ENCODE measurements at regions not wholly inside any gene's neighbourhood (a gene's known extent, or its start where the extent isn't known, plus 50 kb on each side); places are given as distances from the start of the nearest gene placed in this dataset.
A peak's percentile ranks its signal among the peaks of the same experiment; 100 is the strongest.

- TF ChIP-seq, protein P1, sequence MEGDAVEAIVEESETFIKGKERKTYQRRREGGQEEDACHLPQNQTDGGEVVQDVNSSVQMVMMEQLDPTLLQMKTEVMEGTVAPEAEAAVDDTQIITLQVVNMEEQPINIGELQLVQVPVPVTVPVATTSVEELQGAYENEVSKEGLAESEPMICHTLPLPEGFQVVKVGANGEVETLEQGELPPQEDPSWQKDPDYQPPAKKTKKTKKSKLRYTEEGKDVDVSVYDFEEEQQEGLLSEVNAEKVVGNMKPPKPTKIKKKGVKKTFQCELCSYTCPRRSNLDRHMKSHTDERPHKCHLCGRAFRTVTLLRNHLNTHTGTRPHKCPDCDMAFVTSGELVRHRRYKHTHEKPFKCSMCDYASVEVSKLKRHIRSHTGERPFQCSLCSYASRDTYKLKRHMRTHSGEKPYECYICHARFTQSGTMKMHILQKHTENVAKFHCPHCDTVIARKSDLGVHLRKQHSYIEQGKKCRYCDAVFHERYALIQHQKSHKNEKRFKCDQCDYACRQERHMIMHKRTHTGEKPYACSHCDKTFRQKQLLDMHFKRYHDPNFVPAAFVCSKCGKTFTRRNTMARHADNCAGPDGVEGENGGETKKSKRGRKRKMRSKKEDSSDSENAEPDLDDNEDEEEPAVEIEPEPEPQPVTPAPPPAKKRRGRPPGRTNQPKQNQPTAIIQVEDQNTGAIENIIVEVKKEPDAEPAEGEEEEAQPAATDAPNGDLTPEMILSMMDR (conservative IDR thresholded peaks at IDR 0.05; ENCODE audit: low read depth in 2 of 2): no peak
- no peak for TF ChIP-seq ZNF331 (CRISPR knock-in tag; IDR thresholded peaks at IDR 0.05; ENCODE audit: low read depth)
- TF ChIP-seq EZH2phosphoT487 (IDR thresholded peaks at IDR 0.05; ENCODE audit: unreplicated experiment): no peak
- no peak for TF ChIP-seq REST (IDR thresholded peaks at IDR 0.05; ENCODE audit: unreplicated experiment)
Observed at GRCh38 chr20:16671753-16672152, 58.1 kb upstream of the SNRPB2 start (continued).

GRCh38 chr20:16666272-16666671, 63.6 kb upstream of the SNRPB2 start:
- TF ChIP-seq, protein P1 (conservative IDR thresholded peaks at IDR 0.05; ENCODE audit: low read depth in 2 of 2): peak; percentile 38 to 42
- TF ChIP-seq STAT1 (IDR thresholded peaks at IDR 0.05; ENCODE audit: unreplicated experiment): no peak
- no peak overlapping the region for H3K27ac Mint-ChIP-seq
- Histone ChIP-seq H3K27me3 (ENCODE audit: insufficient read depth) (no peaks in the 10 kb centered on the region), H3K9me2 (ENCODE audit: insufficient read depth) (peaks cover 3% of the 10 kb centered on the region), H3K4me2 (no peak overlapping the region), H2AFZ (no peak overlapping the region), H4K20me1 (replicated peaks; ENCODE audit: insufficient read depth) (no peaks in the 10 kb centered on the region), H3K27ac (ENCODE audit: low read depth) (no peak overlapping the region), H3K36me3 (ENCODE audit: insufficient read depth) (no peaks in the 10 kb centered on the region), H3K79me2 (replicated peaks; ENCODE audit: insufficient read depth) (no peaks in the 10 kb centered on the region), H3K4me3 (no peak overlapping the region), H3F3A (replicated peaks; ENCODE audit: low read depth) (no peaks in the 10 kb centered on the region), H3K4me1 (ENCODE audit: insufficient read depth) (no peaks in the 10 kb centered on the region)
- no peaks in the 10 kb centered on the region; the same call in 2 of the 3 replicates for H3K36me3 Mint-ChIP-seq (ENCODE audit: low read depth)
- DNase-seq (ENCODE audit: low spot score) (peak; percentile 16), ATAC-seq (no peak)
- H3K4me1 Mint-ChIP-seq: no peaks in the 10 kb centered on the region
- peaks cover 5% of the 10 kb centered on the region; the same call in 2 of the 3 replicates for H3K9me3 Mint-ChIP-seq
- no peaks in the 10 kb centered on the region for H3K27me3 Mint-ChIP-seq (ENCODE audit: insufficient read depth, low read depth, poor library complexity)
- no peak overlapping the region for H3K4me3 Mint-ChIP-seq

DNA sequence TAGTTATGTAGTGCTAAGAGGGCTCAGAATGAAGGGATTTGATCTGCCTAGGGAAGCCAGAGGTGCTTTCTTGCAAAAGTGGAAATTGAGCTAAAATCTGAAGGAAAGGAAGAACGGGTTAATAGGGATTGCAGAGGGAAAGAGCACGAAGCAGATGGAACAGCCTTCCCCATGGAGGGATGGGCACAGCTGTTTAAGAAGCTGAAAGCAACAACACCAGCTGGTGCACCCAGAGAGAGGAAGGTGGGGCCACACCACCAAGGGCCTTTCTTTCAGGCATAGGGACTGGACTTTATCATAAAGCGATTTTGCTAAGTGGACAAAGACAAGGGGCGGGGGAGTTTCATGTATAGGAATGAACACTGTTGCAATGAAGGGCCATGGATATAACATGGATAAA, 65.8 kb upstream of the SNRPB2 start:
- Histone ChIP-seq H2AFZ (peak overlapping the region; percentile 97; the same call in 1 of the 2 replicates), H3K9me2 (ENCODE audit: insufficient read depth) (peaks cover 3% of the 10 kb centered on the region), H3K27ac (ENCODE audit: low read depth) (no peak overlapping the region), H3K36me3 (ENCODE audit: insufficient read depth) (no peaks in the 10 kb centered on the region), H3K4me1 (ENCODE audit: insufficient read depth) (no peaks in the 10 kb centered on the region), H3K79me2 (replicated peaks; ENCODE audit: insufficient read depth) (no peaks in the 10 kb centered on the region), H4K20me1 (replicated peaks; ENCODE audit: insufficient read depth) (no peaks in the 10 kb centered on the region), H3K4me3 (no peak overlapping the region), H3F3A (replicated peaks; ENCODE audit: low read depth) (no peaks in the 10 kb centered on the region), H3K4me2 (no peak overlapping the region), H3K27me3 (ENCODE audit: insufficient read depth) (no peaks in the 10 kb centered on the region)
- H3K36me3 Mint-ChIP-seq (ENCODE audit: low read depth): no peaks in the 10 kb centered on the region; the same call in 2 of the 3 replicates
- no peak for DNase-seq (ENCODE audit: low spot score)
- H3K9me3 Mint-ChIP-seq: no peaks in the 10 kb centered on the region
- no peak for ATAC-seq
- H3K27me3 Mint-ChIP-seq (ENCODE audit: insufficient read depth, low read depth, poor library complexity): no peaks in the 10 kb centered on the region
- H3K4me3 Mint-ChIP-seq: no peak overlapping the region
- H3K27ac Mint-ChIP-seq: no peak overlapping the region
- H3K4me1 Mint-ChIP-seq: no peaks in the 10 kb centered on the region
- no peak for TF ChIP-seq JUNB (IDR thresholded peaks at IDR 0.05; ENCODE audit: unreplicated experiment)
- TF ChIP-seq REST (IDR thresholded peaks at IDR 0.05; ENCODE audit: unreplicated experiment): no peak
- TF ChIP-seq STAT1 (IDR thresholded peaks at IDR 0.05; ENCODE audit: unreplicated experiment): no peak

Measured in GM23338 (cell line).